NOMO-1 treated with dmso at 0.1 percent for 144 hours (cell line): ENCODE measurements at regions not wholly inside any gene's neighbourhood (a gene's known extent, or its start where the extent isn't known, plus 50 kb on each side); places are given as distances from the start of the nearest gene placed in this dataset.
A peak's percentile ranks its signal among the peaks of the same experiment; 100 is the strongest.
"Not testable (repeated sequence)": the region's sequence is repeated elsewhere in the genome, so short reads cannot be mapped to it uniquely, and the experiment has no call there.

Experiments
- DNase-seq: peaks from one replicate; lab custom pipeline; 2025; ENCODE audit not compliant: unreplicated experiment; lab: John Stamatoyannopoulos, UW

- DNase-seq: no peak
Observed at GRCh38 chr17:55903028-55903690, 152.3 kb downstream of the PCTP start.

GRCh38 chr17:55909776-55910175, 158.9 kb downstream of the PCTP start:
- no peak for DNase-seq

GRCh38 chr17:55911186-55911585, 160.3 kb downstream of the PCTP start:
- no peak for DNase-seq

- no peak for DNase-seq
Observed at GRCh38 chr17:55925440-55925839, 174.6 kb downstream of the PCTP start.

- DNase-seq: no peak
Observed at GRCh38 chr17:55926276-55926990, 175.6 kb downstream of the PCTP start.

GRCh38 chr17:55930291-55930809, 179.5 kb downstream of the PCTP start:
- no peak for DNase-seq

GRCh38 chr17:55931446-55931845, 180.6 kb downstream of the PCTP start:
- peak; percentile 56 for DNase-seq

GRCh38 chr17:55932973-55933372, 182.1 kb downstream of the PCTP start:
- DNase-seq: no peak

- DNase-seq: not testable (repeated sequence)
Observed at GRCh38 chr17:55939181-55939810, 188.4 kb downstream of the PCTP start.

GRCh38 chr17:55959756-55960155, 193.5 kb upstream of the ANKFN1 start:
- DNase-seq: peak; percentile 16

- no peak for DNase-seq
Observed at GRCh38 chr17:55961386-55961785, 191.9 kb upstream of the ANKFN1 start.

- DNase-seq: no peak
Observed at GRCh38 chr17:55962951-55963401, 190.3 kb upstream of the ANKFN1 start.

- DNase-seq: no peak
Observed at GRCh38 chr17:55964191-55964590, 189.1 kb upstream of the ANKFN1 start.

GRCh38 chr17:55965051-55965450, 188.2 kb upstream of the ANKFN1 start:
- DNase-seq: no peak

- no peak for DNase-seq
Observed at GRCh38 chr17:55969562-55970324, 183.5 kb upstream of the ANKFN1 start.

- no peak for DNase-seq
Observed at GRCh38 chr17:55978578-55978977, 174.7 kb upstream of the ANKFN1 start.

- DNase-seq: no peak
Observed at GRCh38 chr17:55983096-55983495, 170.2 kb upstream of the ANKFN1 start.

- DNase-seq: peak; percentile 20
Observed at GRCh38 chr17:55986817-55987216, 166.5 kb upstream of the ANKFN1 start.

- DNase-seq: no peak
Observed at GRCh38 chr17:55988861-55989260, 164.4 kb upstream of the ANKFN1 start.

GRCh38 chr17:55990332-55991006, 162.8 kb upstream of the ANKFN1 start:
- no peak for DNase-seq

GRCh38 chr17:55996826-55997225, 156.4 kb upstream of the ANKFN1 start:
- DNase-seq: no peak
